GM03348 (cell line): ENCODE measurements at regions not wholly inside any gene's neighbourhood (a gene's known extent, or its start where the extent isn't known, plus 50 kb on each side); places are given as distances from the start of the nearest gene placed in this dataset.
"Not testable (repeated sequence)": the region's sequence is repeated elsewhere in the genome, so short reads cannot be mapped to it uniquely, and the experiment has no call there.

Experiments used
- DNase-seq: peaks from one replicate; pipeline ENCODE4 v3.0.0; 2012; ENCODE audit warnings: low spot score

DNA sequence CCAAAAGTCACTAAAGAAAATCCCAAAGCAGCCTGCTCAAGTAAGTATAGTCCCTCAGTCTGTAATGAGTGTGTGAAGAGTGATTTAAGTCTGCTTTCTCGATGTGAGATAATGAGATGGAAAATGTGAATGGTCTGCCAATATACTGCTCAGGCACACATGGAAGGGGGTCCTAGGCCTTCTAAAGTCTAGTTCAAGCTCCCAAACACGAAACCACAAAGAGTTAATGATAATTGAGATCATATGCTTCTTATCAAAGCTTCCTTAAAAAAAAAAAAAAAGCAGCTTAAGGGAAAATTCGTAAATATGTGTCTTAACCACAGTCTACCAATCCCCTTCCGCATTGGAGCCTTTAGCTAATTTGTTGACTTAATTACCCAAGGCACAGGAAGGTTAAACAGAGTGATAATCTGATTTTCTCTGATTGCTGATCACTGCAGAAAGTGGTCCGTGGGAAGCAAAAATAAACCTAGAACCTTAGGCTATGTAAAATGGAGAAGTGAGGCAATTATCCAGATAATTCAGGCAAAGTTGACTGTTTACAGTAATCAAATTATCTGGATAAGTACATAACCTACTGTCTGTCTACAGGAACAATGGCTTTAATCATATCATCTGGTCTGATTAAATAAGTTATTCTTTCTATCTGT, 172.9 kb downstream of the MBL2 start:
- DNase-seq, result no peak

DNA sequence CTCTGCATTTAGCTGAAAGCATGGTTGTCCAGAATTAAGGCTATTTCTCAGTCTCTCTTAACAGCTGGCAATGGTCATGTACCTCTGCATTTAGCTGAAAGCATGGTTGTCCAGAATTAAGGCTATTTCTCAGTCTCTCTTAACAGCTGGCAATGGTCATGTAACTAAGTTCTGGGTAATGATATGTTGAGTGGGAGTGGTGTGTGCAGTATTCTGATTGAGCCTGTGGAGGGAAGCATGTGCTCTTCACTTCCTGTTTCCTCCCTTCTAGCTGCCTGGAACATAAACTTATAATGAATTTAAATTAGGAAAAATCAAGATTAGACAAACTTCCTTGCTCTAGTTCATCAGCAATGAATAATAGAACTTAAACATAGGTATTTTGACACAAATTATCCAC, 168.5 kb downstream of the MBL2 start:
- not testable (repeated sequence) for DNase-seq

DNA sequence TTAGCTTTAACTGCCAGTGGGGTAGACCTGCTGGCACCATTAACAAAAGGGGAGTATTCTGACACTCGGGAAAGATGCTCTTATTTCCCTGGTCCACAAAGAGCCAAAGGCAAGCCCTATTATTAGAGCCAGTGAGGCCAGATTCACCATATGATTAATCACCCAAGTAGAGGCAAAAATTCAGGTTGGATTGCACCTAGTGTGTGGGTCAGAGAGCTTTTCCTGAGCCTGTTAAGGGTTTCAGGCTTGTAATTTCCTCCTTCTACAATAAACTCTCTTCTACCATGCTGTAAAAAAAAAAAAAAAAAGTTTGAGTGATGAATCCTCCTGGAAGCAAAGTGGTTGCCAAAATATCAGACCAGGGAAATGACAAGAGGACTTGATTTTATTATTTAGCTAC, 163.5 kb downstream of the MBL2 start:
- no peak for DNase-seq

DNA sequence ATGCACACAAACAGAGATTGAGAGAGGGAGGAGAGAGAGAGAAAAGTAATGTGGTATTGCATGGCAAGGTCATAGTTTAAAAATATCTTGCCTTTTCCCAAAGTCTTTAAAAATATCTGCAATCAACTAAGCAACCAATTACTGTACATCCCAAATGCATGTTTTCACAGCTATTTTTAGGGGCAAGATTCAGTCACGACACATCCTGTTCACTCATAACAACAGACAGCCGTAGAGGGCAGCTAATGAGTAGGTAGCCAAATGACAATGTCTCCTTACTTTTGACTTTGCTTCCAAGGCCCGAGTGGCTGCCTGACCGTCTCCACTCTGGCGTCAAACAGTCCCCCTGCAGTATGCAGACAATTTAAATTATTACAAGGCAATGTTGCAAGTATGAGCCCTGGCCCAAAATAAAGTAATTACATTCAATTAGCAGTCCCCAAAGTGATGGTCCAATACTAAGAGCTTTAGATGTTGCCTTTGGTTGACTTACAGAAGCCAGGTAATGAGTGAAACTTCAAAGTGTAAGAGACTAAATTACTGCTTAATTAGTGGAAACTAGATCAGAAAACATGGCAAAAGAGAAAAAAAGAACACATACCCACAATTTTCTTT, 162.9 kb downstream of the MBL2 start:
- no peak for DNase-seq

DNA sequence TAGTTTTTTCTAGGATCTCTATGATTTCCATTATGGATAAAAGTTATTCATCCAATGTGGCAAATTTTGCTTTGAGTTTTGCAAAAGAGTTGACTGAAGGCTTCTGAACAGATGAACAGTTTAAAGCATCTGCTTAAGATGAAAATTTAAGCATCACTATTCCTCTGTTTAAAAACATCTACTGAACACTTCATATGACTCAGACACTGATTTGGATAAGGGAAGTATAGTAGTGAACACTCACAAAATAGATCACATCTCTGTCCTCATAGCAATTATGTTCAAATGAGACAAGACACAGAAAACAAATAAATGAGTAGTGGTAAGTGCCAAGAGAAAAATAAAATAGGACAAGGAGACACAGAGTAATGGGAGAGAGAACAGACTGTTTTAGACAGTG, 157.3 kb downstream of the MBL2 start:
- no peak for DNase-seq

DNA sequence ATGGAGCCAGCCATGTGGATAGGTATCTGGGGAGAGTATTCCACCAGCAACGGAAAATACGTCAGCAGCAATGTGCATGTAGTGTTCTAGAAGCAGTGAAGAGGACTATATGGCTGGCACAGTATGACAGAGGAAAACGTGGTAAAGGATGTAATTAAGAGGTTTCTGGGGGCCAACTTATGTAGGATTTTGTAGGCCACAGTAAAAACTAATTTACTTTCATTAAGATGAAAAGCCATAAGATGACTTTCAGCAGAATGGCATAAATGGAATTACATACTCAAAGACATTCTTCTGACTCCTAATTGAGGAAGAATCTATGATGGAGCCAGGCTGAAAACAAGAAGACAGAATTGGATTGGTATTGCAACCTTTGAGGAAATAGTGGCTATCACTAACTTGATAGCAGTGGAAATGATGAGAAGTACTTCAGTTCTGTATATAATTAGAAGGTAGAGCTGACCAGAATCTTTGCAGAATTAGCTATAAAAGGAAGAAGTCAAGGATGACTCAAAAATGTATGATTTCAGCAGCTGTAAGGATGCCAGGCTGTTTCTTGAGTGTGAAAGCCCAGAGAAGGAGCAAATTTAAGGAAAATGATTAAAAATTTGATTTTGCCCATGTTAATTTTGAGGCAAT, 156.7 kb downstream of the MBL2 start:
- no peak for DNase-seq

DNA sequence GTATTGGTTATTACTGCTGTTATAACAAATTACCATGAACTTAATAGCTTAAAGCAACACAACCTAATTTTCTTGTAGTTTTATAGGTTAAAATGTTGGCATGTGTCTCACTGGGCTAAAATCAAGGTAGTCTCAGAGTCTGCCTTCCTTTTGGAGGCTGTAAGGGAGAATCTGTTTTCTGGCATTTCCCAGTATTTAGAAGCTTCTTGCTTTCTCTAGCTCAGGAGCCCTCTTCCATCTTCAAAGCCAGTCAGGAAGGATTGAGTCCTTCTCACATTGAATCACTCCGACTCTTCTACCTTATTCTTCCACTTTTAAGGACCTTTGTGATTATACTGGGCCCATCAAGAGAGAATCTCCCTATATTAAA, 156.2 kb downstream of the MBL2 start:
- no peak for DNase-seq

DNA sequence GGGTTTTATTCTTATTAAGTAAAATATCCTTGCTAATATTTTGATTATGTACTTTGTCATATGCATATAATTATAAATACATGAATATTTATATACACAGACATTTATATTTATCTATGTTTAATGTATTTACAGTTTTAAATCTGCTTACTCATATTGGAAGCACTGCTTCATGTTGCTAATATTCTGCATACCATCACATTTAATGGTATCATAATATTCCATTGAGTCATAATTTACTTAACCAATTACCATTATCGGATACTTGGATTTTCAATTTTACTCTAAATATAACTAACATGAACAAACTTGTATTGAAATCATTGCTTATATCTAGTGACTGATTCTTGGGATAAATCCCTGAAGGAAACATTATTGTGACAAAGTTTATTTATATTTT, 155.2 kb downstream of the MBL2 start:
- DNase-seq, result no peak

DNA sequence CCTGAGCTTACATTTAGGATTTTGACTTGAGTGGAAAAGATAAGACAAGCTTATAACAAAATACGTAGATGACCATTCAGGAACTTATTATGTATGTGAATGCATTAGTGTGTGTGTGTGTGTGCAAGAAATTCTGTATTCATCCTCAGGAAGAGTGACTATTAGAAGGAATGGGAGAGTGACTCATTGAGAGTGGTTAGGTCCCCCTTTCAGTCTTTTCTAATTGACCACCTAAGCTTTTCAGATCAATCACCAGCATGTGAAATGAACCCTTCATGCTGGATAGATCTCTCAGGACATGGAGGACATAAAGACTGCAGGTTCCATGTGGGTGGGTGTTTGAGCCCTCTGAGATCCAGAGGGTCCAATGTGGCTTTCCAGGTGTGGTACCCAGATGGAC, 153.5 kb downstream of the MBL2 start:
- no peak for DNase-seq

DNA sequence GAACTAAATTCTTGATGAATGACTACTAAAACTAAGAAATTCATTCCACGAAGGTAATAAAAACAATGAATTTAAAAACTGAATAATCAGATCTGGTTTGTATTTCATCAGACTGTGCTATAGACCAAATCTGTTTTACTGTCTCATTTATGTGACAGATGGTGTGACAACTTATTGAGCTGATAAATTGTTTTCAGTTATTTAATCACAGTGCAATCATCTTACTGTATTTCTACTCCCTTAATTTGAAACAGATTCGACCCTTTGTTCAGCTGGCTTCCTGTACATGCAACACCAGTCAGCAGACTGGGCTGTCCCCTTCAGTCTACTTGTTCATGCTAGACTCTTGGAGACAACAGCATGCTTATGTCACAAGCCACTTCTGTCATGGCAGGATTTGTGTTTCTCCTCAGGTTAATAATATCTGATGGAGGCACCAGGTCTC, 150.9 kb downstream of the MBL2 start:
- peak; percentile 49 for DNase-seq

DNA sequence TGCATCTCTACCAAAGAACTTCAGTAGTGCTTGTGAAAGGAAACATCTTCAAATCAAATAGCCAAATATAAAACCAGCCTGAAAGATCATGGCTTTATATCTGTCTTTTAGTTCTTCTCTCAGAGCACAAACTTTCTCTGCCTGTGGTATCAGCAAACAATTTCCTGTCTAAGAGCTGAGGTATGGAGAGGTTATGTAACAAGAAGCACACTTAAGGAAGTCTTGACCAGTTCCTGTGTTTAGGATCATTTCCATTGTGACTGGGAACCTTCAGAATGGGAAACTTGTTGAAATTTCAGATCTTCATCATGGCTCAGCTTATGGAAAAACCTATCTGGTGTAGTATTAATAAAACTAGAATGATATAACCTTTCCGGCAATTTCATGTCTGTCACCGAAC, 148.8 kb downstream of the MBL2 start:
- DNase-seq, result no peak

DNA sequence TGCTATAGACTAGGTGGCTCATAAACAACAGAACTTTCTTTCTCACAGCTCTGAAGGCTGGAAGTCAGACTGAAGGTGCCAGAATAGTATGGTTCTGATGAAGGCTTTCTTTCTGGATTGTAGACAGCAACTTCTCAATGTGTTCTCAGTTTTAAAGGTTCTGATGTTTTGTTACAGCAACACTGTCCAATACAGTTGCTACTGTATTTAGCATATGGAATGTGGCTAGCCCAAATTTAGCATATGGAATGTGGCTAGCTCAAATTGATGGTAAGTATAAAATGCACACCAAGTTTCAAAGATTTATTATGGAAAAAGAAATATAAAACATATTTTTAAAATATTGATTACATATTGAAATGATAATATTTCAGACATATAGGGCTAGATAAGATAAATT, 145.3 kb downstream of the MBL2 start:
- DNase-seq, result no peak

DNA sequence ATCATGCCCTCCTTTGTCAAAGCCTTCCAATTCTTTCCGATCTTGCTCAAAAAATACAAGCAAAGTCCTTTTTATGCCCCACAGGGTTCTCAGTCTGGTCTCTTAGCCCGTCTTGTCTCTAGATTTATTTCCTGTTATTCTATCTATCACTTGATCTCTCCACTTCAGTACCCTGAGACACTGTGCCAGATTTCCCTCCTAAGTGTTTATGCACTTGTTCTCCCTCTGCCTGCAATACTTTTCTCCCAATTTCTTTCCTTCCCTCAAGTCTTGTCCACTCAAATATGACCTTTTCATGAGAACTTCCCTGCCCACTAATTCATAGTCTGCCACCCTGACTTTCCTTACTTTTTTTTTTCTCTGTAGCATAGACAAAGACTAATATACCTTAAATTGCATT, 141.4 kb downstream of the MBL2 start:
- no peak for DNase-seq

DNA sequence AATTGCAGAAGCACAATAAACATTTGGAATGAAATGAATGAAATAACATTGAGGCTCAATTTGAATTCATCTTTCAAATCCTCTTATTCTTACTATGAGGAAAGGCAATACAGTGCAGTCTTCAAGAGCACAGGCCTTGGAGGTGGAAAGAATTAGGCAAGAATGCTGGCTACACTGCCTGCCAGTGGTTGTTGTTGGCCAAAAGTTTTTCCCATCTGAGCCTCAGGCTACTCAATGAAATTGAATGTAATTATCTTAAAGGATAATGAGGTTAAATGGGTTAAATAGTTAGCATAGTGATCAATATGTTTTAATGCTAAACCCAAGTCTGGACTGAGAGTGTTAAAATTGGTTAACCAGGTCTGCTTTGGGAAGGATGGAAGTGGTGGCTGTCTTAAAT, 140.9 kb downstream of the MBL2 start:
- DNase-seq, result no peak

DNA sequence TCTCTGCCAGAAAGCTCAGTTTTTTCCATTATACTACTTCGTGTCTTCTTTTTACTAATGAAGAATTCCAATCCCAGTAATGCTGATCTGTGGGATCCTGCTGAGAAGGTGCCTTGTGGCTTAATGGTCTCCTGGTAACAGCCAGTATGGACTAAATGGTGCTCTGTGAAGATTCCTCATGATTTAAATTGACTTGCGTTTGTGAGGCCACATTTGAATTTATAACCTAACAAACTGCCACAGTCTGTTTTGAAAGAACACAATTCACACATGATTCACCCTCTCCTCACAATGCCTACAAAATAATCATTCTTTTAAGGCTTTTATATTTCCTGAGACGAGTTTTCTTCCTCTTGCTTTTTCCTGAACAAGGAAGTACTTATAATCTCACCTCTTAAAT, 140.0 kb downstream of the MBL2 start:
- DNase-seq, result no peak

DNA sequence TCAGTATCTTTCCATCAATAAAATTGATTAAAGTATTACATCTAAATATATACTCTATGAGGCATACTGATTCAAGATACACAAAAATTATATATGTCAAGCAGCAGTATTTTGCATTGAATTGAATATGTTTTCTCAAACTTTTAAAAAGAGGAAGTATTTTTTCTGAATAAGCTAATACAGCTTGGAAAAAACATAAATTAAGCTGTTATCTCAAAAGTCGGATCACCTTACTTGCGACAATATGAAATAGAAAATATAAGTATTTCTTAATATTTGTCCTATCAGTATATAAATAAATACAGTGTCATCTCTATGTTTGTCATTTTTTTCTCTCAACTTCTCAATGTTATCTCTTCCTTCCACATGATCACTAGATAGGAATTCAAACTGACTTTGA, 139.3 kb downstream of the MBL2 start:
- DNase-seq, result no peak

DNA sequence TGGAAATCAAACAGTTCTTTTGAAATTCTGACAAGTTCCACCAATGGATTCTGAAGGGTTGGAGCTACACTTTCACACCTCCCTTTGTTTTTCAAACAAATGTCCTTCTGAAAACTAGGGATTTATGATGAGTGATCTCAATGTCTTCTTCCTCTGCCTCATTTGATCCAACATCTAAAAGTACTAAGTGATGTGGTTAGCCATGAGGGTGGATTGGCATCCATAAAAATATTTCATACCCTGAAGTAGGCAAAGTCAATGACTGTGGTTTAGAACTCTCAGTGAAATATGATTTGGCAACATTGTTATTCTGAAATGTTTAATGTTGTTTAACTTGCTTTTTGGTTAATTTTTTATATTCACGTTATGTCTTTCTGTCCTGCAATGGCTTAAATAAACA, 136.9 kb downstream of the MBL2 start:
- DNase-seq, result peak; percentile 24

DNA sequence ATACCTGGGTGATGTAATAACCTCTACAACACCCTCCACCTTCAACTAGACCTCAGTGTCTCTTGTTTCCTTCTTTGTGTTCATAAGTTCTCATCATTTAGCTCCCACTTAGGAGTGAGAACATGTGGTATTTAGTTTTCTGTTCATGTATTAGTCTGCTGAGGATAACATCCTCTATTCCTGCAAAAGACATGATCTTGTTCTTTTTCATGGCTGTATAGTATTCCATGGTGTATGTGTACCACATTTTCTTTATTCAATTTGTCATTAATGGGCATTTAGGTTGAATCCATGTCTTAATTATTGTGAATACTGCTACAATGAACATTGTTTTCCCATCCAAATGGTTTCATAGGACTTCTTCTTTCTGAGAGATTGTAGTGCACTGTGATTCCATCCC, 135.7 kb downstream of the MBL2 start:
- no peak for DNase-seq

DNA sequence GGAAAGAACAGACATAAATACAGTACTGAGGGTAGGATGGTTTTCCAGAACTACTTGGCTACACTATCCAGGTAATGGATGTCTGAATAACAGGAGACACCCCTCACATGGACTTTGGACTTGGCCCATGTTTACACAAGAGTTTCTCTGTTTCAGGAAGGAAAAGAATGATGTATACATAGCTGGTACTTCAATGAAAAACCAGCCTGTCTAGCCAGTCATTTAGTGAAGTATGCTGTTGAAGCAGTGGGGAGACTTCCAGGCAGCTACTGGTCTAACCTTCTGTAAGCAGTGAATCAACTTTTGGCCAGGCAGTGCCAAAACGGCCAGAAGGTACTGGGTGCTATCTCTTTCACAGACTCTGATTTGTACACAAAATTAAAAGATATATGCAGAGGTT, 135.0 kb downstream of the MBL2 start:
- DNase-seq, result no peak

DNA sequence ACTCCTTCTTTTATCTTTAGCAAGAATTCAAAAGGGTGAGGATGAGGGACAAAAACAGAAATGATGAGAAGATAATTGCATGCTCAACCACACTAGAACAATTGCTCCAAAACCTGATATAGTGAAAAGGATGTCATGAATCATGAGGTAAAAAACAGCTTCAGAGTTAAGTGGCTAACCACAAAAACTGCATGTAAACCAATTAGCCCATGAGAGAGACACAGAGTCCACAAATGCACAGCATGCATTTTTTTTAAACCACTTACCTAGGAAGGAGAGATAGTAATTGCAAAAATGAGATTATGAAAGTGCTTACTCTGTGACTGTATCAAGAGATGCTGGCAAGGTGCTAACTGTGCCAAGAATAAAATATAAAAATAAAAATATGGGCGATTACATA, 132.9 kb downstream of the MBL2 start:
- no peak for DNase-seq

DNA sequence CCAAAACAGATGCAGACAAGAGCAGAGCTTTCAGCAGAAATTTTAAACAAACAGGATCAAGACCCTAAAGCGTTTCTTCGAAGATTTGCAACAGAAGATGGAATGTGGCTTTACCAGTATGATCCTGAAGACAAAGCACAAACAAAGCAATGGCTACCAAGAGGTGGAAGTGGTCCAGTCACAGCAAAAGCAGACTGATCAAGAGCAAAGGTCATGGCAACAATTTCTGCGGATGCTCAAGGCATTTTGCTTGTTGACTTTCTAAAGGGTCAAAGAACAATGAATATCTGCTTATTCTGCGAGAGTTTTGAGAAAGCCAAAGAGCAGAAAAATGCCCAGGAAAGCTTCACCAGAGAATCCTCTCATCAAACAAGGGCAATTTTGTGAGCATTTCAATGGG, 130.4 kb downstream of the MBL2 start:
- DNase-seq, result no peak

DNA sequence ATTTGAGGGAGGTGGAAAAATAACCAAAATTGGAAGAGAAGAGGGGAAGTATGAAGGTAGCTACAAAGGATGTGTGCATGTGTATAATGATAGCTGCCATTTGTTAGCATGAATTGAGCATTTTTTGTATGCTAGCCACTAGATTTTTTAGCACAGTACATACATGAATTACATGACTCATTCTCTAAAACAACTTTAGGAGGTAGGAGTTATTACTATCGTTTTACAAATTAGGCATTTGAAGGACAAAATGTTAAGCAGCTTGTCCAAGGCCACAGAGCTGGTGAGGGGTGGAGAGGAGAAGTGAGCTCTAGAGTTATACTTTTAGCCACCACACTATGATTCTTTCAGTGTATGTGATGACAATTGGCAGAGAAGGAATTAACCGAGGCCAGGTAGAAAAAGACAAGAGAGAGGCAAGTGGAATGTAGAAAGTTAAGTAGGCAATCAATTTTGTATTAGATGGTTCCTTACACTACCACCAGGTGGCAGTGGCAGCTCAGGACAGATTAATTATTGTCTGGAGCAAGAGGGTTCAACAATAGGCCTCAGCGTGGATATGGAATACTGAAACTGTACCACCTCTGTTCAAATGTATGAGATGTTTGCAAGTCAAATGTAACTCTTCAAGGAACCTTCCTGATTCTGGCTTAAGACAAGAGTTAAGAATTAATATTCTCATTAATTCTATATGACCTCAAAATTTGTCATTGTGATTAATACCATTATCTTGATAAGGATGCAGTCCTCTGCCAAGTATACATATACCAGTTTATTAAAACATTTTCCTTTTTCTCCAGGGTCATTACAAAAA, 128.0 kb downstream of the MBL2 start:
- peak; percentile 59 for DNase-seq

DNA sequence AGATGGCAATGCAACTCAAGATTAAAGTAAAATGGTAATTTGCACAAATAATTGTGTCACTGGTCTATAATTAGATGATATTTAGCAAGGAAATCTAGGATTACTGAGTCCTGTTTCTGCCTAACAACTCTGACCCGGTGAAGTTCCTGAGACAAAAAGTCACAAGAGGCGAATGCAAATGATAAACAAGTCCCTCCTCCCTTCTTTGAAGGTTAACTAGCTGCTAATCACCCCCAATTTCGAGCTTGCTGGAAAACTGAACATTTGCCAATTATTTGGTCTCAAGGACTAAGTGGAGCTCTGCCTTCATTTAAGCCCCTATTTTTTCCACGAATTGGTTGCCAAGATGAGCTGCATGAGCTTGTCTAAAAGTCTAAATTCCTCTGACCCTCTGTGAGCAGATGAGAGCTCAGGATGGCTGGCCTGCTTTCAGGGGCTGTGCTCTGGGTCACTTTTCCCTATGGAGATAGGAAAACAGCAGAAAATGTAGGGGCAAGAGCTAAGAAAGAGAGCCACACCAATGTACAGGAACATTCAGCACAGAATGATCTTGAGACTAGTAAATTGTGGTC, 127.3 kb downstream of the MBL2 start:
- DNase-seq, result no peak
